Erythroblast (primary cell): ENCODE measurements at regions not wholly inside any gene's neighbourhood (a gene's known extent, or its start where the extent isn't known, plus 50 kb on each side); places are given as distances from the start of the nearest gene placed in this dataset.

Experiments
- GATA1 ChIP-seq: IDR thresholded peaks from 2 replicates; pipeline ENCODE4 v1.6.1; 2011; ENCODE audit warnings: low read depth, mild to moderate bottlenecking, control low read depth, low read length, moderate library complexity
- POLR2A ChIP-seq: IDR thresholded peaks from 2 replicates; pipeline ENCODE4 v1.6.1; 2011; ENCODE audit warnings: mild to moderate bottlenecking, low read length

GRCh38 chr7:67486401-67486800 lies 489.8 kb downstream of the TYW1 start:
- no peak for TF ChIP-seq POLR2A
- no peak for TF ChIP-seq GATA1
